Astrocyte of the spinal cord (primary cell): ENCODE measurements at regions not wholly inside any gene's neighbourhood (a gene's known extent, or its start where the extent isn't known, plus 50 kb on each side); places are given as distances from the start of the nearest gene placed in this dataset.

Source experiments
- DNase-seq: peaks from one replicate; pipeline ENCODE4 v3.0.0; 2011; ENCODE audit warnings: low read depth, low spot score
- H3K4me3 ChIP-seq: 2 replicates; pipeline ENCODE4 v1.5.1; 2011; ENCODE audit warnings: low read depth, mild to moderate bottlenecking, low read length, moderate library complexity
- CTCF ChIP-seq: IDR thresholded peaks from 2 replicates; pipeline ENCODE4 v1.5.1; 2012; ENCODE audit warnings: low read depth, mild to moderate bottlenecking, low read length, inconsistent platforms
- in situ Hi-C: cut with HindIII; loops from 2 replicates; pipeline ENCODE4 v1.10.0; 2017; ENCODE audit warnings: low sequenced_read_pairs

- TF ChIP-seq CTCF = no peak
- in situ Hi-C loops = no loop called here
- H3K4me3 ChIP-seq = no peak overlapping the region
- DNase-seq = no peak
Measured at GRCh38 chr2:155145758-155146229, 447.3 kb downstream of the KCNJ3 start.

DNA sequence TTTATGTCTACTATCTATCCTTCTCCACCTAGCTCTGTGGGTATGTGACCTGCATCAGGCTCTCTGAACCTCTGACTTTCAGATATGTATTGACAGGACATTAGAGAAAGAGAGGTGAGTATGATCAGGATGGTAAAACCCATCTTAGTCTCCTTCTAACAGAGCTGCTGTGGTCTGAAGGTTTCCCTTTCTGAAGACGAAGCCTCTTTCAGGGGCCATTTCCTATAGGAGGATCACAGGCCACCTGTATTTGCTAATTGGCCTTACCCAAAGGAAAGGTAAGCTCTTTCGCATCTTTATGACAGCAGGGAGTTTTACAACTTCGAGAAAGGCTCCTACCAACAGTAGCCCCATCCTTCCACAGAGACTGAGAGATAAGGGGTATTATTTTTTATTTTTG lies 442.9 kb downstream of the KCNJ3 start:
- H3K4me3 ChIP-seq = no peak overlapping the region
- no peak for DNase-seq
- in situ Hi-C loops = no loop called here
- TF ChIP-seq CTCF = no peak

- in situ Hi-C loops = no loop called here
- TF ChIP-seq CTCF = no peak
- H3K4me3 ChIP-seq = no peak overlapping the region
- no peak for DNase-seq
Measured at GRCh38 chr2:155125585-155126230, 427.2 kb downstream of the KCNJ3 start.

DNA sequence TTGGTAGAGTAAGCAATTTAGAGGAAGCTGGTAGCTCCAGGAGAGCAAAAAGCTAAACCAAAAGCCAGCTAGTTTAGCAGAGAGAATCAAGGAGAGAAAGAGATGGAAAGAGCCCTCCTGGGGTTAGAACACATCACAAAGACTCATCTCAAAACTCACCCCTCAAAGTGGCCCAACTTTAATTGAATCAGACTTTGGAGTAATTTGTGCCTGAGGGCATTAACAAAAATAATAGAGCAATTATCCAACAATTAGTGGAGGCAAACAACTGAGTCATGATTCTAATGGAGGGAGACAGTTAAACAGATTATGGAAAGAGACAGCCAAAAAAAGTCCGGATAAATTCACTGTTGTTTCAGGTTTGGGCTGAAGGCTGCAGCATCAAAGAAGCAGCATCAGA lies 417.4 kb downstream of the KCNJ3 start:
- H3K4me3 ChIP-seq = no peak overlapping the region
- DNase-seq = no peak
- no peak for TF ChIP-seq CTCF
- in situ Hi-C loops = no loop called here

GRCh38 chr2:155111070-155111469 lies 412.6 kb downstream of the KCNJ3 start:
- in situ Hi-C loops = no loop called here
- H3K4me3 ChIP-seq = no peak overlapping the region
- TF ChIP-seq CTCF = no peak
- DNase-seq = no peak

GRCh38 chr2:155109527-155109926 lies 411.0 kb downstream of the KCNJ3 start:
- in situ Hi-C loops = no loop called here
- H3K4me3 ChIP-seq = no peak overlapping the region
- TF ChIP-seq CTCF = no peak
- no peak for DNase-seq
